ENCODE measurements at regions not wholly inside any gene's neighbourhood (a gene's known extent, or its start where the extent isn't known, plus 50 kb on each side); places are given as distances from the start of the nearest gene placed in this dataset.

- DNase-seq = no peak
Measured at GRCh38 chr7:49260538-49260937, 336.2 kb downstream of the CDC14C start.

DNA sequence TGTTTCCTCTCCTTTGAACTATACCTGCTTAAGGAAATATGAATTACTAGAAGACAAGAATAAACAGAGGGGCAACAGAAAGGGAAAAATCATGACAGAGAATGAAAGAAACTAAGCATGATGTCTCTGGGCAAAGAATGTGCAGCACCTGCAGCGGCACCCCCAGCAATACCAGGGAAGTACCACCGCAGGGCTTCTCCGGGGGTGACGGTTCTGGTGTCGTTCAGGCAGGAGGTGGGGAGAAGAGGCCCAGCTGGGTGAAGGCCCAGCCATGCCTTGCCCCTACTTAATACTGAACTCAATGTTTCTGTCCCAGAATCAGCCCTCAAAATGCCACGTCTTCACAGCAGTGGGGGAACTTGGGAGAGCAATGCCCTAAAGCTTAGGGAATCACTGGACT lies 337.6 kb downstream of the CDC14C start:
- no peak for DNase-seq

DNA sequence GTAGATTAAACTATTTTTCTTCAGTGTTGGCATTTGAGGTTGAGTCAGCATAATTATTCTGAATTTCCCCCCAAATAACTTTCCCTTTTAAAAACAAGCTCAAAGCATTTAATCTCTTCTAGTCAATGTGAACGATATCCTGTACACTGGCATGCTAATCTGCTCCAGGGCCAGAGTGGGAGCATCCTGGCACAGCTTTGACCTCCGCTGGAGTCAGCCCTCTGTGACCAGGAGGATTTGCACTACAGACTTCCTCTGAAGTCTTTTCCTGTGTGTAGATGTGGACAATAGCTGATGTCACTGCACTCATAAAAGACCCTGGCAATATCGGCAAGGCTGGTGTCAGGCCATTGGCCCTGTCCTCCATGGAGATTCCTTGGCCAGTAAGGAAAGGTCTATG lies 340.2 kb downstream of the CDC14C start:
- no peak for DNase-seq

- DNase-seq = no peak
Measured at GRCh38 chr7:49273897-49274296, 349.6 kb downstream of the CDC14C start.

GRCh38 chr7:49279891-49280290 lies 355.5 kb downstream of the CDC14C start:
- no peak for DNase-seq

DNA sequence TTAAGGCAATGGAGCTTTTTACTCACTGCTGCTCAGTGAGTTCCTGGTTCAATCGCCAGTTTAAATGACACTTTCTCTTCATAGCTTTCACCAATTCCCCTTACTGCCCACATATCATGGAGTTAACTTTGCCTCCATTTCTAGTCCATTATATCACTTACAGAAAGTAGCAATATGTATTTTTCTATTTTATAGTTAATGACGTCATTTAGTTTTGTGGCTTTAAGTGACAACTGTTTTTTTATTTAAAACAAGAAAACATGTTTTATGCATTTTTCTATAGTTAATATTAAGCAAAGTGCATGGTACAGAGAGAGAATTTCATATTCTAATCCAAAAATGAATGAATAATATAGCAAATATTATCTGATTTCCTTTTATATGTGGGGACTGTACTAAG lies 363.3 kb downstream of the CDC14C start:
- DNase-seq = no peak

DNA sequence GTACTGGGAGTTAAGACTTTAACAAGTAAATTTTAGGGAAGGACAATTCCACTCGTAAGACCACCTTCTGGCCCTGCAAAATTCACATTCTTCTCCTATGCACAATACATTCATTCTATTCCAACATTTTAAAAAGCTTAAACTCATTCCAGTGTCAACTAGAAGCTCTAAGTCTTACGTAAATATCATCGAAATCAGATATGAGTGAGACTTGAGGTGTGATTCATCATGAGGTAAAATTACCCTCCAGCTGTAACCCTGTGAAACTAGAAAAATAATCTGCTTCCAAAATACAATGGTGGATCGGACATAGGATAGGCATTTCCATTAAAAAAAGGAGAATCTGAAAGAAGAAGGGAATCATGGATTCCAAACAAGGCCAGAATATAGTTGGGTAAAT lies 370.3 kb downstream of the CDC14C start:
- DNase-seq = no peak

DNA sequence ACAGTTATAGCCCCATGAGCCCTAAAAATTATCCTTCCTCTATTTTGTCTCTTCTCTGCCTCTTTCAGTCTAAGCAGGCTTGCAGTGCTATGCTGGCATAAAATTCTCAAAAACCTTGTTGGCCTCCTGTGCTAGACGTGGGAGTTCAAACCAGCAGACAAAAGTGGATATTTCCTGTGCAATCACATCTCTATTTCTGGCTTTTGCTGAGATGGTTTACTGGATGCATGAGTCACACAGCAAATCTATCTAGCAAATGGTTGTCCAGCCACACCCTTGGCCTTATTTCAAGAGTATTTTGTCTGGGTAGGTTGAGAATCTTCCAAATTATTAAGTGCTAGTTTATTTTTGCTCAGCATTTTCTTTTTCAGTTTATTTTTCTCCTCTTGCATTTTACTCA lies 370.8 kb downstream of the CDC14C start:
- no peak for DNase-seq

DNA sequence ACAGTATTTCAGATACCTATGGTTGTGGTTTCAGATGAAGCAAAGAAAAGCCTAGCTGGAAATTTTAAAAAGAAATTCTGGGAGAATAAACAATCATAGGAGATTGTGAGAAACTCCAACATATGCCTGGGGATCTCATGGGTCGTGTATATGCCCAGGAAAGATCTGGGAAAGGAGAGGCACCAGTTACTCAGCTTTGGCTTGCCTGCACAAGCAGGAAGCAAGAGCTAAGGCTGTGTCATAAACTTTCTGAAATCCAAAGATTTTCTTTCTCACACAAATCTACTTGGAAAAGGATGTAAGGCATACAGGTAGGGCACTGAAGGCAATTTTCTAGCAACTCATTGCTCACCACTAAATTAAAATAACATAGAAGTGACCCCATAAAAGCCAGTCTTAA lies 373.6 kb downstream of the CDC14C start:
- no peak for DNase-seq

DNA sequence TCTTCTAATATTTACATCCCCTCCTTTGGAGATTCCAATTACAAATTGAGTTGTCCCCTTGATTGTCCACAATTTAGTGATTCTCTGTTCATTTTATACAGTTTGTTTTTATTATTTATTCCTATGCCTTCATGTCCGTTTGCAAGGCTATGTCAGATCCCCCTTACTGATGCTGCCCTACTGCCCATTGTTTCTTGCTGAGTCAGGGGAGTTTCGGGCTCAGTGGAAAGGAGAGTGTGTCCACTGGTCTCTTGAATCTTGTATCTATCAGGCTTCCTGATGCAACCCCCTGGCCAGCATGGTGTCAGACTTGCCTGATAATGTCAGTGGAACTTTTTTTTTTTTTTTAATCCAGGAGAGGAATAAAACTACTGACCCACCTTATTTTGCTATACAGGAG lies 384.4 kb downstream of the CDC14C start:
- DNase-seq = no peak

- DNase-seq = no peak
Measured at GRCh38 chr7:49320083-49320482, 395.7 kb downstream of the CDC14C start.

GRCh38 chr7:49321843-49322242 lies 397.5 kb downstream of the CDC14C start:
- DNase-seq = no peak

- no peak for DNase-seq
Measured at GRCh38 chr7:49322476-49322875, 398.1 kb downstream of the CDC14C start.

- DNase-seq = no peak
Measured at GRCh38 chr7:49324040-49324439, 399.7 kb downstream of the CDC14C start.

DNA sequence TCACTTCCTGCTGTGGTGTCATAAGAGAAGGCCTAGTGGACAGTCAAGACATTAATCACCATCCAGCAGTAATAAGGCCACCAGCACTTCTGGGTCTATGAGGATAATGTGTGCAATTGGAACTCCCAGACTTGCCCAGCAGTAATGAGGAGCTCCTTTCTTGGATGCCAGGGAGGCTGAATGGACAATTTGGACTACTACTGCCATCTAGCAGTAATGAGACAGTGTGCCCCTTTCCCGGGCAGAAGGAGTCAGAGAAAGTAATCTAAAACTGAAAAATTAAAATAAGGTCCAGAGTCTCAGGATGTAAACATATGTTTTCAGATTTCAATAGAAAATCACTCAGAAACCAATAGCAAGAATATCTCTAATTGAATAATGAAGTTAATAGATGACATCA lies 400.4 kb downstream of the CDC14C start:
- DNase-seq = no peak

GRCh38 chr7:49325571-49325970 lies 401.2 kb downstream of the CDC14C start:
- DNase-seq = no peak

DNA sequence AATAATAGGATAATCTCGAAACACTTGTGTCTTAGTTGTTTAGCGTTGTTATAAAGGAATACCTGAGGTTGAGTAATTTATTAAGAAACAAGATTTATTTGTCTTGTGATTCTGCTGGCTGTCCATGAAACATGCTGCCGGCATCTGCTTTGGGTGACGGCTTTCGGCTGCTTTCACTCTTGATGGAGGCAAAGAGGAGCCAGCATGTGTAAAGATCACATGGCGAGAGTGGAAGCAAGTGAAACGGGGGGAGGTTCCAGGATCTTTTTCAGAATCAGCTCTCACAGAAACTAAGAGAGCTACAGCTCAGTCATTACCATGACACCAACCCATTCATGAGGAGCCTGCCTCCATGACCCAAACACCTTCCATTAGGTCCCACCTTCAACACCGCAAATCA lies 402.8 kb downstream of the CDC14C start:
- DNase-seq = no peak

- DNase-seq = no peak
Measured at GRCh38 chr7:49333180-49333881, 409.0 kb downstream of the CDC14C start.

GRCh38 chr7:49341849-49342248 lies 417.5 kb downstream of the CDC14C start:
- DNase-seq = no peak

- no peak for DNase-seq
Measured at GRCh38 chr7:49344556-49344955, 420.2 kb downstream of the CDC14C start.

GRCh38 chr7:49346195-49346899 lies 422.0 kb downstream of the CDC14C start:
- no peak for DNase-seq

GRCh38 chr7:49367072-49367471 lies 406.4 kb upstream of the VWC2 start:
- no peak for DNase-seq

DNA sequence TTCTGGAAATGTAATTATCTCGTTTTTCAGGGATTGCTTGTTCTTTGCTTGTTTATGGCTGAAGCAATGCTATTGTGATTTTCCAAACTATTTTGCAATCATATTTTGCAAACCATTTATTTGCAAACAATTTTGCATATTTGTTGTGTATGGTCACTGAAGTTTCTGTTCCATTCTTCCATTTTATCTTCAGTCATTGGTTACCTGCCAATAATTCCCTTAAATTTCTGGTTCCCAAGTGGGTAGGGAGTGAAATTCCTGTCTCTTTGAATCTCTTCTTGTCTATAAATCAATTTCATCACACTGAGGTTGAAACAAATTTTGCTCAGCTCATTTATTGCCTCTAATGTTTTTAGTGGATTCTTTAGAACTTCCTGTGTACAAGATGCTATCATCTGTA lies 401.7 kb upstream of the VWC2 start:
- no peak for DNase-seq

GRCh38 chr7:49376817-49377375 lies 396.5 kb upstream of the VWC2 start:
- DNase-seq = no peak

GRCh38 chr7:49386792-49387191 lies 386.6 kb upstream of the VWC2 start:
- no peak for DNase-seq
